ENCODE measurements at regions not wholly inside any gene's neighbourhood (a gene's known extent, or its start where the extent isn't known, plus 50 kb on each side); places are given as distances from the start of the nearest gene placed in this dataset.

- H3K27me3 Mint-ChIP-seq (ENCODE audit: low read depth), result no peaks in the 10 kb centered on the region
- no peaks in the 10 kb centered on the region for H3K36me3 Mint-ChIP-seq
- H3K27ac Mint-ChIP-seq, result peak overlapping the region; percentile 95
- DNase-seq (ENCODE audit: low spot score in 2 of 2, unreplicated experiment in 2 of 2), result no peak
- H3K4me1 Mint-ChIP-seq, result peaks cover 80% of the 10 kb centered on the region
- H3K9me3 Mint-ChIP-seq, result no peaks in the 10 kb centered on the region
- no peak overlapping the region for H3K4me3 Mint-ChIP-seq
- TF ChIP-seq CTCF (IDR thresholded peaks at IDR 0.05; ENCODE audit: unreplicated experiment), result no peak
These were observed 129.7 kb upstream of the ZBTB40 start for GRCh38 chr1:22321917-22322316.

GRCh38 chr1:22323141-22323845, 128.4 kb upstream of the ZBTB40 start:
- H3K4me1 Mint-ChIP-seq, result peaks cover 80% of the 10 kb centered on the region
- H3K9me3 Mint-ChIP-seq, result no peaks in the 10 kb centered on the region
- H3K36me3 Mint-ChIP-seq, result no peaks in the 10 kb centered on the region
- no peaks in the 10 kb centered on the region for H3K27me3 Mint-ChIP-seq (ENCODE audit: low read depth)
- peak overlapping the region; percentile 82 for H3K27ac Mint-ChIP-seq
- no peak for DNase-seq (ENCODE audit: low spot score in 2 of 2, unreplicated experiment in 2 of 2)
- H3K4me3 Mint-ChIP-seq, result no peak overlapping the region
- TF ChIP-seq CTCF (IDR thresholded peaks at IDR 0.05; ENCODE audit: unreplicated experiment), result no peak

- no peaks in the 10 kb centered on the region for H3K36me3 Mint-ChIP-seq
- DNase-seq (ENCODE audit: low spot score in 2 of 2, unreplicated experiment in 2 of 2), result no peak
- H3K27me3 Mint-ChIP-seq (ENCODE audit: low read depth), result no peaks in the 10 kb centered on the region
- TF ChIP-seq CTCF (IDR thresholded peaks at IDR 0.05; ENCODE audit: unreplicated experiment), result no peak
- peak overlapping the region; percentile 82 for H3K27ac Mint-ChIP-seq
- H3K4me1 Mint-ChIP-seq, result peaks cover 82% of the 10 kb centered on the region
- H3K9me3 Mint-ChIP-seq, result no peaks in the 10 kb centered on the region
- H3K4me3 Mint-ChIP-seq, result no peak overlapping the region
These were observed 127.7 kb upstream of the ZBTB40 start for GRCh38 chr1:22323846-22324504.

- Mint-ChIP-seq H3K27me3 (ENCODE audit: low read depth) (no peaks in the 10 kb centered on the region), H3K9me3 (no peaks in the 10 kb centered on the region), H3K27ac (peak overlapping the region; percentile 80), H3K36me3 (no peaks in the 10 kb centered on the region), H3K4me1 (peaks cover 82% of the 10 kb centered on the region), H3K4me3 (no peak overlapping the region)
- no peak for TF ChIP-seq CTCF (IDR thresholded peaks at IDR 0.05; ENCODE audit: unreplicated experiment)
- peak in 1 of 2 experiments; percentile 37 for DNase-seq (ENCODE audit: low spot score in 2 of 2, unreplicated experiment in 2 of 2)
These were observed 125.9 kb upstream of the ZBTB40 start for GRCh38 chr1:22325531-22326371.

- H3K27me3 Mint-ChIP-seq (ENCODE audit: low read depth), result no peaks in the 10 kb centered on the region
- H3K4me3 Mint-ChIP-seq, result no peak overlapping the region
- peaks cover 80% of the 10 kb centered on the region for H3K4me1 Mint-ChIP-seq
- peak in 1 of 2 experiments; percentile 35 for DNase-seq (ENCODE audit: low spot score in 2 of 2, unreplicated experiment in 2 of 2)
- no peaks in the 10 kb centered on the region for H3K9me3 Mint-ChIP-seq
- H3K27ac Mint-ChIP-seq, result peak overlapping the region; percentile 80
- TF ChIP-seq CTCF (IDR thresholded peaks at IDR 0.05; ENCODE audit: unreplicated experiment), result no peak
- no peaks in the 10 kb centered on the region for H3K36me3 Mint-ChIP-seq
These were observed 125.2 kb upstream of the ZBTB40 start for GRCh38 chr1:22326372-22326915.

All from mesothelial cell of epicardium (in vitro differentiated cells).